SU-DHL-6 (cell line): ENCODE measurements at regions not wholly inside any gene's neighbourhood (a gene's known extent, or its start where the extent isn't known, plus 50 kb on each side); places are given as distances from the start of the nearest gene placed in this dataset.
"Not testable (repeated sequence)": the region's sequence is repeated elsewhere in the genome, so short reads cannot be mapped to it uniquely, and the experiment has no call there.

Source experiments
- H2AFZ ChIP-seq: fragments of 200-600 bp; sonication (generic); 2 replicates; pipeline ENCODE4 v1.6.1; 2014; ENCODE audit warnings: low read depth, mild to moderate bottlenecking, moderate library complexity, mixed read lengths, antibody characterized with exemption, low read length; ENCODE audit not compliant: severe bottlenecking
- H3F3A ChIP-seq: fragments of 200-600 bp; shearing (Covaris generic); 2 replicates; pipeline ENCODE4 v1.6.0; 2016; ENCODE audit warnings: antibody characterized with exemption, mild to moderate bottlenecking; ENCODE audit not compliant: insufficient read depth
- H3K27ac ChIP-seq: fragments of 200-600 bp; sonication (generic); 2 replicates; pipeline ENCODE4 v1.5.1; 2016; ENCODE audit warnings: low read depth, mild to moderate bottlenecking, low read length, moderate library complexity, mixed read lengths
- H3K27me3 ChIP-seq: fragments of 200-600 bp; sonication (generic), shearing (Covaris generic); 2 replicates; pipeline ENCODE4 v1.6.0; 2014; ENCODE audit warnings: mild to moderate bottlenecking, low read length
- H3K36me3 ChIP-seq: fragments of 200-600 bp; sonication (generic); 2 replicates; pipeline ENCODE4 v1.6.1; 2014; ENCODE audit warnings: mild to moderate bottlenecking, low read length, mixed read lengths
- H3K4me2 ChIP-seq: fragments of 300-600, 200-600 bp; shearing (Covaris generic), sonication (generic); 2 replicates; pipeline ENCODE4 v1.6.0; 2014; ENCODE audit warnings: low read length, low read depth, mild to moderate bottlenecking; ENCODE audit not compliant: poor library complexity, severe bottlenecking
- H3K4me3 ChIP-seq: fragments of 200-600 bp; sonication (generic); 2 replicates; pipeline ENCODE4 v1.5.1; 2014; ENCODE audit warnings: antibody characterized with exemption, low read length, mild to moderate bottlenecking, mixed read lengths; ENCODE audit not compliant: insufficient read depth, poor library complexity, severe bottlenecking
- H3K79me2 ChIP-seq: fragments of 200-600 bp; sonication (generic); 2 replicates; pipeline ENCODE4 v1.6.1; 2014; ENCODE audit warnings: mild to moderate bottlenecking, low read length, moderate library complexity; ENCODE audit not compliant: insufficient read depth
- H3K9ac ChIP-seq: fragments of 200-600 bp; sonication (generic); 2 replicates; pipeline ENCODE4 v1.7.0; 2014; ENCODE audit warnings: mild to moderate bottlenecking, low read length
- H3K9me2 ChIP-seq: fragments of 200-600 bp; sonication (generic); replicated peaks from 2 replicates; pipeline ENCODE4 v1.6.1; 2014; ENCODE audit warnings: low read length; ENCODE audit not compliant: insufficient read depth
- H3K9me3 ChIP-seq: fragments of 200-600 bp; sonication (generic); 2 replicates; pipeline ENCODE4 v1.6.1; 2014; ENCODE audit warnings: low read length, mixed read lengths; ENCODE audit not compliant: insufficient read depth
- H4K20me1 ChIP-seq: fragments of 200-600 bp; sonication (generic); 2 replicates; pipeline ENCODE4 v1.6.1; 2014; ENCODE audit warnings: low read depth, mild to moderate bottlenecking, antibody characterized with exemption, low read length, moderate library complexity, mixed read lengths
- EZH2phosphoT487 ChIP-seq: fragments of 200-600 bp; sonication (generic), shearing (Covaris generic); conservative IDR thresholded peaks from 2 replicates; pipeline ENCODE4 v1.6.1; 2018; ENCODE audit warnings: mild to moderate bottlenecking, antibody characterized with exemption, low read length, moderate library complexity, mixed read lengths
- TF ChIP-seq, protein P1 (sequence below): fragments of 200-600 bp; sonication (generic); IDR thresholded peaks from one replicate; pipeline ENCODE4 v1.5.1; 2017; ENCODE audit warnings: antibody characterized with exemption, mild to moderate bottlenecking, low read length, moderate library complexity; ENCODE audit not compliant: insufficient read depth, poor library complexity, severe bottlenecking

- H3K27me3 ChIP-seq, result no peaks in the 10 kb centered on the region
- H3K36me3 ChIP-seq, result no peaks in the 10 kb centered on the region
- no peaks in the 10 kb centered on the region for H3K9me2 ChIP-seq
- no peak overlapping the region for H2AFZ ChIP-seq
- no peaks in the 10 kb centered on the region for H3K9me3 ChIP-seq
- no peak overlapping the region for H3K4me3 ChIP-seq
- H3K4me2 ChIP-seq, result no peak overlapping the region
- no peak overlapping the region for H3K9ac ChIP-seq
- no peaks in the 10 kb centered on the region for H4K20me1 ChIP-seq
- no peaks in the 10 kb centered on the region for H3F3A ChIP-seq
- no peak overlapping the region for H3K27ac ChIP-seq
- TF ChIP-seq, protein P1, sequence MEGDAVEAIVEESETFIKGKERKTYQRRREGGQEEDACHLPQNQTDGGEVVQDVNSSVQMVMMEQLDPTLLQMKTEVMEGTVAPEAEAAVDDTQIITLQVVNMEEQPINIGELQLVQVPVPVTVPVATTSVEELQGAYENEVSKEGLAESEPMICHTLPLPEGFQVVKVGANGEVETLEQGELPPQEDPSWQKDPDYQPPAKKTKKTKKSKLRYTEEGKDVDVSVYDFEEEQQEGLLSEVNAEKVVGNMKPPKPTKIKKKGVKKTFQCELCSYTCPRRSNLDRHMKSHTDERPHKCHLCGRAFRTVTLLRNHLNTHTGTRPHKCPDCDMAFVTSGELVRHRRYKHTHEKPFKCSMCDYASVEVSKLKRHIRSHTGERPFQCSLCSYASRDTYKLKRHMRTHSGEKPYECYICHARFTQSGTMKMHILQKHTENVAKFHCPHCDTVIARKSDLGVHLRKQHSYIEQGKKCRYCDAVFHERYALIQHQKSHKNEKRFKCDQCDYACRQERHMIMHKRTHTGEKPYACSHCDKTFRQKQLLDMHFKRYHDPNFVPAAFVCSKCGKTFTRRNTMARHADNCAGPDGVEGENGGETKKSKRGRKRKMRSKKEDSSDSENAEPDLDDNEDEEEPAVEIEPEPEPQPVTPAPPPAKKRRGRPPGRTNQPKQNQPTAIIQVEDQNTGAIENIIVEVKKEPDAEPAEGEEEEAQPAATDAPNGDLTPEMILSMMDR, result no peak
- TF ChIP-seq EZH2phosphoT487, result no peak
- no peaks in the 10 kb centered on the region for H3K79me2 ChIP-seq
Observed at GRCh38 chr12:14213542-14213941, 151.9 kb upstream of the ATF7IP start.

DNA sequence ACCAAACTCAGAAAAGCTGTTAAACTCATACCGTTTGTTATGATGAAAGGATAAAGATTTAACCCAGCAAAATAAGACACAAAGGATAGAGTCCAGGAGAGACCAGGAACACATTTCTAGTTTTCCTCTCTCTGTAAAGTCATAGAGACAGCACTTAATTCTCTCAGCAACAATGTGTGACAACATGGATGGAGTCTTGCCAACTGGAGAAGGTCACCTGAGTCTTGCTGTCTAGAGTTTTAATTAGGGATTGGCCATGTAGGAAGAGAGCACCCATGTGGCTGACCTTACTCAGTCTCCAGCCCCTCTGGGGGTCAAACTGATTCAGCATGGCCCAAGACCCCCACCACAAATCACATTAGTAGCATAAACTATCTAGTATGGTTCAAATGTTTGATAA is 151.0 kb upstream of the ATF7IP start:
- H3K9me2 ChIP-seq, result no peaks in the 10 kb centered on the region
- no peaks in the 10 kb centered on the region for H3F3A ChIP-seq
- no peaks in the 10 kb centered on the region for H3K9me3 ChIP-seq
- H3K4me3 ChIP-seq, result no peak overlapping the region
- no peak overlapping the region for H3K4me2 ChIP-seq
- no peak overlapping the region for H2AFZ ChIP-seq
- no peak overlapping the region for H3K27ac ChIP-seq
- H3K79me2 ChIP-seq, result no peaks in the 10 kb centered on the region
- H3K36me3 ChIP-seq, result no peaks in the 10 kb centered on the region
- no peaks in the 10 kb centered on the region for H4K20me1 ChIP-seq
- no peak for TF ChIP-seq EZH2phosphoT487
- TF ChIP-seq, protein P1, result no peak
- H3K9ac ChIP-seq, result no peak overlapping the region
- H3K27me3 ChIP-seq, result no peaks in the 10 kb centered on the region

DNA sequence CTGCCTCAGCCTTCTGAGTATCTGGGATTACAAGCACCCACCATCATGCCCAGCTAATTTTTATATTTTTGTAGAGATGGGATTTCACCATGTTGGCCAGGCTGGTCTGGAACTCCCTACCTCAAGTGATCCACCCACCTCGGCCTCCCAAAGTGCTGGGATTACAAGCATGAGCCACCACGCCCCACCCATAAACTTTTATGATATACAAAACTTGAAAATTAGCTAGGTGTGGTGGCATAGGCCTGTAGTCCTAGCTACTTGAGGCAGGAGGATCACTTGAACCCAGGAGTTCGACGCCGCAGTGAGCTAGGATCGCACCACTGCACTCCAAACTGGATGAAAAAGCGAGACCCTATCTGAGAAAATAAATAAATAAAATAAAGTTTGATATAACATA is 149.5 kb upstream of the ATF7IP start:
- not testable (repeated sequence) for H3K9me3 ChIP-seq, H3K9ac ChIP-seq, H4K20me1 ChIP-seq, H3K4me3 ChIP-seq, H2AFZ ChIP-seq, H3K27ac ChIP-seq, H3K27me3 ChIP-seq, H3F3A ChIP-seq, H3K9me2 ChIP-seq, H3K79me2 ChIP-seq, H3K36me3 ChIP-seq
- H3K4me2 ChIP-seq, result peak overlapping the region; percentile 13

GRCh38 chr12:14216405-14217294 is 148.8 kb upstream of the ATF7IP start:
- Histone ChIP-seq H4K20me1 (no peaks in the 10 kb centered on the region), H3K9me3 (no peaks in the 10 kb centered on the region), H2AFZ (peak overlapping the region; percentile 26), H3K9me2 (no peaks in the 10 kb centered on the region), H3K4me3 (no peak overlapping the region), H3K27me3 (no peaks in the 10 kb centered on the region), H3K27ac (no peak overlapping the region), H3K79me2 (no peaks in the 10 kb centered on the region), H3K36me3 (no peaks in the 10 kb centered on the region), H3K9ac (no peak overlapping the region), H3K4me2 (peak overlapping the region; percentile 13), H3F3A (no peaks in the 10 kb centered on the region)
- no peak for TF ChIP-seq EZH2phosphoT487
- TF ChIP-seq, protein P1, result no peak
